Mucosa of gallbladder (tissue), 1 donor: ENCODE measurements at regions not wholly inside any gene's neighbourhood (a gene's known extent, or its start where the extent isn't known, plus 50 kb on each side); places are given as distances from the start of the nearest gene placed in this dataset.

Experiments used
- DNase-seq: peaks from one replicate; pipeline ENCODE4 v3.0.0-alpha.2; 2020; ENCODE audit warnings: low spot score
- donor health status: DM: no; HTN: no; CAD: no.

DNA sequence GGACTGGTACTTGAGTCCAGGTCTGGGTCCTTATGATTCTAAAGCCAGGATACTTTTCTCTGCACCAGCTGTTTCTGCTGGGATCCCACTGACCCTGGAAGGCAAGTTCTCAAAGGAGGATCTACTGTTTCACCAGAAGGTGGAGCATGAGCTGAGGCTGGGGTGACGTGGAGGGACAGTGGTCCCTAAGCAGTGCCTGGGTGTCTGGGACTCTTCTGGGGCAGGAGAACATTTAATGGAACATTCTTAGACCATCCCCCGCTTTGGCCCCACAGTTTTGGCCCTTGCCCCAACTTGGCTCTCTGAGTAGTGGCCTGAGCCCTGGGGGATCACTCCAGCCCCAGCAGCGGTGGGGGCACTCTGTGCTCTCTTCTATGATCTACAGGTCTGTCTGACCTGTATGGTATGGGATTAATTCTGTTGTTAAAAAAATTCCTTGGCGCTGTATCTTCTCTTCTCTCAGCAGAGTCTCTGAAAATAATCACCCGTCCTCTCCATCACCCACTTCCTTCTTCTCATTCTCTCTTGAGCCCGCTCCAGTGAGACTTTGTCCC lies 60.3 kb upstream of the CSF3R start:
- DNase-seq = no peak

DNA sequence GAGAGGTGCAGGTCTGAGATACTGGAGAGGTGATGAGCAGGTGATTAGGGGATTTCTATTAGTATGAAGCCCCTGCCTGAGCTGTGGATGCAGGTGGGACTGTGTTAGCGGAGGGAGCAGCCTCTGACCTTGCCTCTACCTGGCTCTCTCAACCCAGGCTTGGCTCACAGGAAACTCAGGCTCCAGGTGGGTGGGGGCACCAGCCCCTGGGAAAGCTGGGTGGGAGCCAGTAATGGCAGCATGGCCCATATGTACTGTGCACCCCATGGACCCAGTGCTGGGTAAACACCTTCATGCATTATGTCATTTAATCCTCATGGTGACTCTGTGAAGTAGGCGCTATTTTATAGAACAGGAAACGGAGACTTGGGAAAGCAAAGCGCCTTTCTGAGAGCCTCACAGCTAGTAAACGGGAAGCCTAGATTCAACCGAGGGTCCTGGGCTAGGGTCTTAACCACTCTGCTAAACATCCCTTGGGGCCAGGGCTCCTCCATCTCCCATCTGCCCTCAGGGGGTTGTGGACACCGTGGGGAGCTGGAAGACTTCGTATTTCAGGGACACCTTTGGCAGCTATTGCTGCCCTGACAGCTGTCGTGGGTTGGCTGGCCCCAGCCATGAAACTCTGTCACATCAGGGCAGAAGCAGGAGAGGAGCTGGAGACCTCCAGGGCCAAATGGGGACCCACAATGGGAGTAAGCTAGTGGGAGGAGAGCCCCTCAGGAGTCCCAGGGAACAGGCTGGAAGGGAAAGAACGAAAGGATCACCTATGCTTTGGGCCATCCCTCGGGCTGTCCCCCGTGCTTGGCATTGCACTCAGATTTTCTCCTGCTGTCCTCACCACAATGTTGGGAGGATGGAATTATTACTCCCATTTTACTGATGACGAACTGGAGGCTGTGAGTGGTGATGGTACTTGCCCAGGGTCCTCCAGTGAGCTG lies 59.6 kb upstream of the CSF3R start:
- DNase-seq = no peak

DNA sequence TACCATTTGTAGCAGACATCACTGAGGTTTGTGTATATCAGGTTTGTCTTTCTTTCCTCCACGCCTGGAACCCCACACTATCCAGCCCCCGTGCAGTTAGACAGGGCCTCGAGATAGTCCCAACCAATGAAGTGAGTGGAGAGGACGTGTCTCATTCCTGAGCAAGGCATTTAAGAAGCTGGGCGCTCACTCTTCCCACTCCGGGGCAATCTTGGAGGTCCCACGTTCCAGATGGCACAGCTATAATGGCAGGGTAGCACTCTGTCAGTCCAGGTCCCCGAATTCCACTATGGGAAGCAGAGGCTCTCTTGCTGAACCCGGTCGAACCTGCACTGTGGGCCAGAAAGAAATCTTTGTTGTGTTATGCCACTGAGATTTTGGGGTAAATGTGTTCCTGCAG lies 57.3 kb upstream of the CSF3R start:
- no peak for DNase-seq

DNA sequence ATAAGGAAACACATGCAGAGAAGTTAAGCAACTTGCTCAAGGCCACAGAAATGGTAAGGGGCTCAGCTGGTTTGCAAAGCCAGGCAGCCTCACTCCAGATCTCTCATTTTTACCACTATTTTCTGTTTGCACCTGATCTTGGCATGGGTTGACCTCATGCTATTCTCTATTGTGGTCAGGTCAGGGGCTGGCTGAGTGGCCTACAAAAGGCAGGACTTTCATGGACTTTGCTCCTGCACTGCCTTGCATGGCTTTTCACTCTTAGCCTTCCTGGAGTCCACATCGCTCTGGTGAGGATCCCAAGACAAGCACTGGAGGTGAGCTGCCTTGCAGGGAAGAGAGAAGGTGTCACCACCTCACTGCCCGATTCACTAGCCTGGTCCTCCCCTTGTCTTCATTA lies 56.8 kb upstream of the CSF3R start:
- DNase-seq = peak; percentile 14

DNA sequence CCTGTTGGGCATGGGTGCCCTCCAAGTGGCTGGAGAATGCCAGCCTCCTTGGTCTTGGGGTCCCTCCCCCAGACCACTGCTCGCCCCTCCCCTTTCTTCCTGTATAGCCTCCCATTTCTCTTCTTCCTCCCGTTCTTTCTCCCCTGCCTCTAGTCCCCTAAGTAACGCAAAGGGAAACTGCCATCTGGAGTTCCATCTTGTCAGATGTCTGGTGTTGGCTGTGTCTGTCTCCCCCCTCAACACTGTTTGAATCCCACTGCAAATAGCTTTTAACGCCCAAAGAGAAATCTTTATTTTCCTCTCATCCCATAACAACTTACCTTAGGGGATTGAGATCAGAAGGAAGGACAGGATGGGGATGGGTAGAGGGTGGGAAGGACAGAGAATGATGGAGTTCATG lies 55.3 kb upstream of the CSF3R start:
- no peak for DNase-seq

DNA sequence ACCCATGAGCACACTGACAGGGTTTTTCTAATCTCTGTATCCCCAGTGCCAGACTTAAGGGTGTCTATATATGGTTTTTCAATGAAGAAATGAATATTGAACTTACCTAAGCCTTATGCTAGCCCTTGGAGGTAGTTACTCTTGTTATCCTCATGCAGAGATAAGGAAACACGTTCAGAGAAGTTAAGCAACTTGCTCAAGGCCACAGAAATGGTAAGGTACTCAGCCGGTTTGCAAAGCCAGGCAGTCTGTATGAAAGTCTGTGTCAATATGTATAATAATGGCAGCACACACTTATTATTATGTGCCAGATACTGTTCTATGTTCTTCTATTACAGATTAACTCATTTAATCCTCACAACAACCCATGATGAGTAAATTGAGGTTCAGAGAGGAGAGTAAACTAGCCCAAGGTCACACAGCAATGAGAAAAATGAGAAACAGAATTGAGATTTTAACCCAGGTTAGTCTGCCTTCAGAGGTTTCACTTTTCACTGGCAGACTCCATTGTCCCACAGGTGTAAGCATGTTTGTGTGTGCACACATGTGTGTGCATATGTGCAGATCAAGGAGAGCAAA lies 54.6 kb upstream of the CSF3R start:
- DNase-seq = no peak

DNA sequence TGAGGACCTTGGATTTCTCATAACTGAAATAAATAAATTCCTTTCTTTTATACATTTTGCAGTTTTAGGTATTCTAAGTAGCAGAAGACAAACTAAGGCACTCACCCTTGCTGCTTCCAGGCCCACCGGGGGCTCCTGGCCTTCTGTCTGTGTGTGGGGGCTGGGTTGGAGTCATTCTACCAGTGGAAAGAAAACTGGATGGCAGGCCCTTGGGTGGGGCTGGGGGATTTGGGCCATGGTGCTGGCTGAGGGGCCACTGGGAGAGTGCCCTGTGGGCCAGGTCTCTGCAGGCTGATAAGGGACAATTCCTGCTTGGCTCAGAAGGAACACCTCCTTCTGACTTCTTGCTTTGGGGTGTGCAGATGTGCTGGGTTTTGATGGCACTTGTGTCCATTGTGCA lies 54.0 kb upstream of the CSF3R start:
- no peak for DNase-seq

DNA sequence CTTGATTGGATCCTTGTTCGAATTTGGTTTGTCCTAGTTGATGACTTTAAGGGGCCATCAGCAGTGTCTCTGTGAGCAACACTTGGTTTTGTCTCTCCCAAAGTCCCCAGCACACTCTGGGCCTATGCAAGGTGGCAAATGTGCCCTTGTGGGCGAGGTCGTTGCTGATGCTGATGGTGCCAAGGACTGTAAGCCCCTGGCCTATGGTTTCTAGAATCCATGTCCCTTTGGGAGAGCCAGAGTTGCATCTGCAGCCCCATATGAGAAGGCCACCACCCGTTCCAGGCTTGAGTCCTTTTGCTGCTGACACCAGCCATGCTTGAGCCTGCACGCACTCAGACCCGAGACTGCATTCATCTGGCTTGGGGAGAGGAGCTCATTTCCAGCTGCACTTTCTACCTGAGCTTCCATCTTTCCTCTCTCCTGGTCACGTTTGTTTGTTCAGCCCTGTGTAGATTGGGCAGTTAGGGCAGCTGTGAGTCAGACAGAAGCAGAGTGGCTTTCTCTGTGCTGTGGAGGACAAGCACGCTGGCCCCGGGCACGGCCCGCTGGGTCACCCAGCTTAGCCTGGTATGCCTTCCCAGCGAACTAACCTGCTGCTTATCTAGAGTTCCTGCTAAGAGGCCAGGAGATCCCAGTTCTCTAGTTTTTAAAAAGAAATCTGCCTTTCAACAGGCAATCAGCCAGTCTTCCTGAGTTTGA lies 52.1 kb upstream of the CSF3R start:
- DNase-seq = no peak

DNA sequence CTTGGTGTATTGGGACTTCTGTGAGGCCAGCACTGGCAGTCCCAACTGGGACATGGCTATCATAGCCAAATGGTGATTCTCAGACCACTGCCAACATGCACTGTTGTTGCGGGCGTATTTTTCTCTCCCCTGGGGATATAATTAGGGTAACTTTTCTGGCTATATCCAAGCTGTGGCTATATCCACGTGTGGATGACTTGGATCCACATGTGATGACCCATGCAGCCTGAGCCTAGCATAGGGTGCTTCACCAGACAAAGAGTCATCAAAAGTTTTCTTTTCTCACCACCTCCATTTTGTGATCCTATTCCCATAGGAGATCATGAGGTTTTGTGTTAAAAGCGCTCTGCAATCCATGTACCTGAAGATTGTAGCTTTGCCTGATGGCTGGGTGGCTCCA lies 51.2 kb upstream of the CSF3R start:
- DNase-seq = no peak

DNA sequence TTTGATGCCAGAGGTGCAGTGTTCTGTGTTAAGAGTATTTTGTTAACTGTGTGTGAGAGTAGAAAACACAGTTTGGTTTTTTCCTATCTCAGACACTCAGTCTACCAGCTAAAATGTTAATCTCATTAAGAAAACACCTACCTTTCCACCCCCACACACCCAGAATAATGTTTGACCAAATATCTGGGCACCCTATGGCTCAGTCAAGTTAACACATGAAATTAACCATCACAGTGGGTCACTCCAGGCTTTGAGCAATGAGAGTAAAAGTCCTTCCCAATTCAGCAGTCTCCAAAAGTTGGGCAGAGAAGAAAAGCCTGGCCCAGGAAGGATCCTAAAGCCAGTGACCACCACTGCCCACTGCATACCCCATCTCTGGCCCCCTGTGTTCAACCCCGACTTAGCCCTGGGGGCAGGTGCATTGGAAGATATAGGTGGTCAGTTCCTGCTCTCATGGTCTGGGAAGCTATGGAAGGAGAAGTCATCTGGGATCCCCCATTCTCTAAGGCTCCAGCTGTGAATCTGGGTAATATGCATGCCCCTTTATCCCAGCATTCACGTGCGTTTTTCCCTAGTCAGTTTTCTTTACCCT lies 50.2 kb upstream of the CSF3R start:
- DNase-seq = no peak
